ENCODE measurements at regions not wholly inside any gene's neighbourhood (a gene's known extent, or its start where the extent isn't known, plus 50 kb on each side); places are given as distances from the start of the nearest gene placed in this dataset.

DNA sequence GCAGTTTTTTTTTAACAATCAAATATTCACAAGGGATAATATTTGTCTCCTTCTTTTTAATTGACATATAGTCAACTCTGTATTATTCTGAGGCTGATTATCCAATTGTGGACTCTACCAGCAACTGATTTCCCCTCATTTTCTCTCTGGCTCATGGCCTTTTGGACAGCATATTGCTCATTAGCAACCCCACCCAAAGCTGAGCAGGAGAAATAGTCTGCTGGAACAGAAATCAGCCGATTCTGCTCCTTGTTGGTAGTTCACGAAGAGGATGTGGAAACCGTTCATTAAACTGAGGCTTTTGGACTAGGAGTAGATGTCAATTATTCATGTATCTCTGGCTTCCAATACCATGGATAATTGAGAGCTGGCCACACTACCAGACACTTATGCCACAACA lies 428.4 kb upstream of the INTU start:
- Histone ChIP-seq H3K36me3 (ENCODE audit: control insufficient read depth, insufficient read depth, low read length) (no peaks in the 10 kb centered on the region), H3K4me2 (ENCODE audit: extremely low read depth, insufficient read depth, low read length) (no peak overlapping the region), H4K20me1 (ENCODE audit: control insufficient read depth, extremely low read depth, insufficient read depth, low read length) (no peaks in the 10 kb centered on the region), H3K4me1 (ENCODE audit: control insufficient read depth, extremely low read depth, insufficient read depth, low read length) (no peaks in the 10 kb centered on the region), H3K9me3 (ENCODE audit: control insufficient read depth, insufficient read depth, low read depth, low read length) (no peaks in the 10 kb centered on the region), H3K9ac (ENCODE audit: insufficient read depth, low read length) (no peak overlapping the region), H2AFZ (ENCODE audit: low read length) (no peak overlapping the region), H3K4me3 (replicated peaks in 1 of 4; ENCODE audit: control extremely low read depth in 1 of 4, insufficient read depth in 1 of 4, low read depth in 3 of 4, low read length in 4 of 4) (no peak overlapping the region), H3K27me3 (ENCODE audit: control insufficient read depth, insufficient read depth, low read length) (no peaks in the 10 kb centered on the region), H3K27ac (ENCODE audit: insufficient read depth, low read length) (no peak overlapping the region), H3K79me2 (ENCODE audit: control insufficient read depth, insufficient read depth, low read length) (no peaks in the 10 kb centered on the region)
- TF ChIP-seq CTCF (conservative IDR thresholded peaks at IDR 0.05 in 1 of 2, IDR thresholded peaks at IDR 0.05 in 1 of 2; ENCODE audit: low read depth in 1 of 2, low read length in 2 of 2) (no peak), EZH2 (IDR thresholded peaks at IDR 0.05; ENCODE audit: low read length, missing control alignments) (no peak)
- DNase-seq (ENCODE audit: low read depth in 2 of 2) = no peak

GRCh38 chr4:127209580-127210095 lies 423.1 kb upstream of the INTU start:
- H2AFZ ChIP-seq (ENCODE audit: low read length) = no peak overlapping the region
- H3K79me2 ChIP-seq (ENCODE audit: control insufficient read depth, insufficient read depth, low read length) = no peaks in the 10 kb centered on the region
- no peaks in the 10 kb centered on the region for H3K9me3 ChIP-seq (ENCODE audit: control insufficient read depth, insufficient read depth, low read depth, low read length)
- no peaks in the 10 kb centered on the region for H3K36me3 ChIP-seq (ENCODE audit: control insufficient read depth, insufficient read depth, low read length)
- DNase-seq (ENCODE audit: low read depth in 2 of 2) = no peak
- no peaks in the 10 kb centered on the region for H4K20me1 ChIP-seq (ENCODE audit: control insufficient read depth, extremely low read depth, insufficient read depth, low read length)
- H3K4me2 ChIP-seq (ENCODE audit: extremely low read depth, insufficient read depth, low read length) = no peak overlapping the region
- TF ChIP-seq EZH2 (IDR thresholded peaks at IDR 0.05; ENCODE audit: low read length, missing control alignments) (no peak), CTCF (conservative IDR thresholded peaks at IDR 0.05 in 1 of 2, IDR thresholded peaks at IDR 0.05 in 1 of 2; ENCODE audit: low read depth in 1 of 2, low read length in 2 of 2) (no peak)
- no peaks in the 10 kb centered on the region for H3K4me1 ChIP-seq (ENCODE audit: control insufficient read depth, extremely low read depth, insufficient read depth, low read length)
- no peak overlapping the region for H3K27ac ChIP-seq (ENCODE audit: insufficient read depth, low read length)
- H3K9ac ChIP-seq (ENCODE audit: insufficient read depth, low read length) = no peak overlapping the region
- H3K4me3 ChIP-seq (replicated peaks in 1 of 4; ENCODE audit: control extremely low read depth in 1 of 4, insufficient read depth in 1 of 4, low read depth in 3 of 4, low read length in 4 of 4) = no peak overlapping the region
- no peaks in the 10 kb centered on the region for H3K27me3 ChIP-seq (ENCODE audit: control insufficient read depth, insufficient read depth, low read length)

DNA sequence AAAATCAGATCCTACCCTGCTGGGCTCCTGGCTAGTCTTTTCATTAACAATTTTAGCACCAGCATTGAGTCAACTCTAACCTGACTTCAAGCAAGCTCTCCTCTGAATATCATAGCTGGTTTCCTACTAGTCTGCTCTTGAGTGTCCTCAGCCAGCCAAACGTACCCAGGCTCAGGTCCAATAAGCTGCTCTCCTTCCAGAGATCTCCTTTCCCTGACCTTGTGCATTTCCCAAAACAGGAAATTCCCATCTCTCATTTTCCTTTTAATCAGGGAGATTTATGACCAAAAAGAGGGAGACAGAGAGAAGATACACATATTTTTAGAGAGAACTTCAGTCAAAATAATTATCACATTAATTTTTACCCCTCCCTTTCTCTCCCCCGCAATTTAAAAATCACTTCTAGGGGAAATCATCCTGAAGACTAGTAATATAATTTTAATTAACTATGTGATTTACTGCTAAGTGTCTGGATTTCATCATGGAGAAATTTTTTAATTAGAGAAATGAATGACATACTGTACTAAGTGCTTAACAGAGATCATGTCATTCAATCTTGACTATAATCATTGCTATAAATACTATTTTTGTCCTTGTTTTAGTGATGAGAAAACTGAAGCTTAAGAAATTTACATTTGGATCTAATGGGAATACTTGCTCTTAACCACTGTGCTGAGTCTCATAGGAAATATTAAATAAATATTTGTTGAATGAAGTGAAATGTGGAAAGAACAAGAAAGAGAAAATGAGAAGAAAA lies 421.7 kb upstream of the INTU start:
- no peak overlapping the region for H2AFZ ChIP-seq (ENCODE audit: low read length)

More for the DNA sequence above, 421.7 kb upstream of the INTU start:
- no peaks in the 10 kb centered on the region for H3K4me1 ChIP-seq (ENCODE audit: control insufficient read depth, extremely low read depth, insufficient read depth, low read length)
- H3K36me3 ChIP-seq (ENCODE audit: control insufficient read depth, insufficient read depth, low read length) = no peaks in the 10 kb centered on the region
- no peaks in the 10 kb centered on the region for H3K9me3 ChIP-seq (ENCODE audit: control insufficient read depth, insufficient read depth, low read depth, low read length)
- no peak for DNase-seq (ENCODE audit: low read depth in 2 of 2)
- H3K4me2 ChIP-seq (ENCODE audit: extremely low read depth, insufficient read depth, low read length) = no peak overlapping the region
- no peaks in the 10 kb centered on the region for H3K79me2 ChIP-seq (ENCODE audit: control insufficient read depth, insufficient read depth, low read length)
- no peak overlapping the region for H3K27ac ChIP-seq (ENCODE audit: insufficient read depth, low read length)
- no peak overlapping the region for H3K9ac ChIP-seq (ENCODE audit: insufficient read depth, low read length)
- TF ChIP-seq EZH2 (IDR thresholded peaks at IDR 0.05; ENCODE audit: low read length, missing control alignments) (no peak), CTCF (conservative IDR thresholded peaks at IDR 0.05 in 1 of 2, IDR thresholded peaks at IDR 0.05 in 1 of 2; ENCODE audit: low read depth in 1 of 2, low read length in 2 of 2) (no peak)
- no peaks in the 10 kb centered on the region for H3K27me3 ChIP-seq (ENCODE audit: control insufficient read depth, insufficient read depth, low read length)
- no peak overlapping the region for H3K4me3 ChIP-seq (replicated peaks in 1 of 4; ENCODE audit: control extremely low read depth in 1 of 4, insufficient read depth in 1 of 4, low read depth in 3 of 4, low read length in 4 of 4)
- no peaks in the 10 kb centered on the region for H4K20me1 ChIP-seq (ENCODE audit: control insufficient read depth, extremely low read depth, insufficient read depth, low read length)

All from fibroblast of lung (primary cell).